ENCODE measurements at regions not wholly inside any gene's neighbourhood (a gene's known extent, or its start where the extent isn't known, plus 50 kb on each side); places are given as distances from the start of the nearest gene placed in this dataset.

GRCh38 chr3:28068342-28068741, 173.1 kb upstream of the CMC1 start (continued):
- no peak for TF ChIP-seq ZNF83 (CRISPR knock-in tag; IDR thresholded peaks at IDR 0.05; ENCODE audit: borderline replicate concordance)
- no peak for TF ChIP-seq CBX2 (IDR thresholded peaks at IDR 0.05; ENCODE audit: low read depth, low read length)
- no peak for TF ChIP-seq CBX2 (CRISPR knock-in tag; IDR thresholded peaks at IDR 0.05; ENCODE audit: low read depth)
- TF ChIP-seq HIC2 (CRISPR knock-in tag; IDR thresholded peaks at IDR 0.05; ENCODE audit: low read depth), result no peak
- no peak for TF ChIP-seq ZBTB37 (CRISPR knock-in tag; IDR thresholded peaks at IDR 0.05)
- TF ChIP-seq GABPB1 (CRISPR knock-in tag; IDR thresholded peaks at IDR 0.05), result no peak
- TF ChIP-seq ZNF512B (CRISPR knock-in tag; IDR thresholded peaks at IDR 0.05; ENCODE audit: borderline replicate concordance), result no peak
- TF ChIP-seq ZNF143 (CRISPR knock-in tag; IDR thresholded peaks at IDR 0.05), result no peak
- no peak for TF ChIP-seq NR2C2 (CRISPR knock-in tag; IDR thresholded peaks at IDR 0.05; ENCODE audit: borderline replicate concordance)
- TF ChIP-seq CBFB (CRISPR knock-in tag; IDR thresholded peaks at IDR 0.05), result no peak
- TF ChIP-seq ZNF562 (CRISPR knock-in tag; IDR thresholded peaks at IDR 0.05; ENCODE audit: borderline replicate concordance), result no peak
- no peak for TF ChIP-seq ARID5B (CRISPR knock-in tag; IDR thresholded peaks at IDR 0.05)
- TF ChIP-seq ZNF605 (CRISPR knock-in tag; IDR thresholded peaks at IDR 0.05), result no peak

Measured in HepG2 (cell line).